ENCODE measurements at regions not wholly inside any gene's neighbourhood (a gene's known extent, or its start where the extent isn't known, plus 50 kb on each side); places are given as distances from the start of the nearest gene placed in this dataset.

DNA sequence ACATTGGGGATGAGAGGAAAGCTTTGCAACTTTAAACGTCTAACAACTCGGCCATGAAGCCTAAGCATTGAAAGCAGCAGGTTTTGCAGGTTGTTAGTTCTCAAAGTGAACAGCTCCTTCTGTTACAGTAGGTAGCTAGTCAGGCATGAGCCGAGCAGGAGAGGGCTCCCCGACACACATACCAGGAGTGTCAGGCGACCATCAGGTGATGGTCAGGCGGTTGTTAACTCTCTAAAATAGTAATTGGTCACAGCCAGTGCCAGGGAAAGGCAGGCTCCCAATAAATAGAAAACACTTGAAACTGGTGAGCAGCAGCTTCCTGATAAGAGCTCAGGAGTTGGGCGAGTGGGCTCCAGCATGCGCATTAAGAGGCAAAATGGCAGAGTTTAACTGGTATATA is 53.5 kb upstream of the DAPL1 start:
- TF ChIP-seq, protein P1, sequence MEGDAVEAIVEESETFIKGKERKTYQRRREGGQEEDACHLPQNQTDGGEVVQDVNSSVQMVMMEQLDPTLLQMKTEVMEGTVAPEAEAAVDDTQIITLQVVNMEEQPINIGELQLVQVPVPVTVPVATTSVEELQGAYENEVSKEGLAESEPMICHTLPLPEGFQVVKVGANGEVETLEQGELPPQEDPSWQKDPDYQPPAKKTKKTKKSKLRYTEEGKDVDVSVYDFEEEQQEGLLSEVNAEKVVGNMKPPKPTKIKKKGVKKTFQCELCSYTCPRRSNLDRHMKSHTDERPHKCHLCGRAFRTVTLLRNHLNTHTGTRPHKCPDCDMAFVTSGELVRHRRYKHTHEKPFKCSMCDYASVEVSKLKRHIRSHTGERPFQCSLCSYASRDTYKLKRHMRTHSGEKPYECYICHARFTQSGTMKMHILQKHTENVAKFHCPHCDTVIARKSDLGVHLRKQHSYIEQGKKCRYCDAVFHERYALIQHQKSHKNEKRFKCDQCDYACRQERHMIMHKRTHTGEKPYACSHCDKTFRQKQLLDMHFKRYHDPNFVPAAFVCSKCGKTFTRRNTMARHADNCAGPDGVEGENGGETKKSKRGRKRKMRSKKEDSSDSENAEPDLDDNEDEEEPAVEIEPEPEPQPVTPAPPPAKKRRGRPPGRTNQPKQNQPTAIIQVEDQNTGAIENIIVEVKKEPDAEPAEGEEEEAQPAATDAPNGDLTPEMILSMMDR (IDR thresholded peaks at IDR 0.05), result no peak
- DNase-seq (ENCODE audit: low spot score), result no peak
- no peak for ATAC-seq (ENCODE audit: low FRiP score)

DNA sequence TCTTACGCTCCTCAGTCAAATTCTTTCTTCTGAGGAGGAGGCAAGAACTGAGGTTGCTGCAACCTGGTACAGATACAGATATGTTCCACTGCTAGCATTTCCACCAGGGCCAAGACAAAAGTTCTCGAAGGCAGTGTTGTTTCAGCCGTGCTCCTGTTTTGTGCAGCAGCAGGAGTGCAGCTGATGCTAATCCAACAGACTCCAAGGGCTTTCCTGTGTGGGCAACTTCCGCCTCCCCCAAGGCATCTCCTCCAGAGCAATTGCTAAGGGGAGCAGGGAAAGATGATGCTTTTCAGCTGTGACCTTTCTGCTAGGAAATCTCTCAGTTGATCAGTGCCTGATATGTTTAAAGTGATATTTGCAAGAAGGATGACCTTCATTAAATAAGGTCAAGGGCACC is 52.6 kb upstream of the DAPL1 start:
- TF ChIP-seq, protein P1 (IDR thresholded peaks at IDR 0.05), result no peak
- DNase-seq (ENCODE audit: low spot score), result no peak
- ATAC-seq (ENCODE audit: low FRiP score), result no peak

DNA sequence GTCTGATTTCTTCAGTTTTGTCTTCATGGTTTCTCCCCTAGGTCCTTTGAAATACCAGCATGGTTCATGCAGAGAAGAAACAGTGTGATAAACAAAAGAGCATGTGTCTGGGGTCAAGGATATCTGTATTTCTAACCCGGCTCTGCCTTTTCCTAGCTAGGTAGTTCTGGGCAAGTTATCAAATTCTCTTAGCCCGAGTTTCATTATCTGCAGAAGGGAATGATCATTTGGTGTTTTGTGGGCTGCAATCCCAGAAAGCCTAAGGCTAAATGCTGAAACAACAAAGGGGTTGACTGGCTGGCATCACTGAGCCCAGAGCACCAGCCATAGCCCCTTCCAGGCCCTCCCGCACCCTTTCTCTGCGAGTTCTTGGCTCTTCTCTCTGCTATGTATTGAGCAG is 51.7 kb upstream of the DAPL1 start:
- TF ChIP-seq, protein P1 (IDR thresholded peaks at IDR 0.05), result no peak
- ATAC-seq (ENCODE audit: low FRiP score) (no peak), DNase-seq (ENCODE audit: low spot score) (no peak)

DNA sequence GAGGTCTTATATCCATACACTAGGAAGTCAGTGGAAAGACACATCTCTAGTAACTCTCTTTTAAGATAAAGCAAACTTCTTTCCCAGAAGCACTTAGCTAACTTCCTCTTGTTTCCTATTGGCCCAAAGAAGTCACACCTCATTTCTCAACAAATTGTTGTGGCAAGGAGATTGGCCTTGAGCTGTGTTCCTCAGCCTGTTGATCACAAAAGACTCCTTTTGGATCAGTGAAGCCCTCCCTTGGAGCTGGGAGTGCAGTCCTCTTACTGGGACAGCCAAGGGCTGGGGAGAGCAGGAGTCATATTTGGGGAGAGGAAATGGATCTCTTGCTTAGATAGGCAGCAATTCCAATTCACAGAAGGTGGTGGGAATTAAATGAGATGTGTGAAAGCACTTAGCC is 51.2 kb upstream of the DAPL1 start:
- ATAC-seq (ENCODE audit: low FRiP score) (no peak), DNase-seq (ENCODE audit: low spot score) (no peak)
- TF ChIP-seq, protein P1 (IDR thresholded peaks at IDR 0.05), result no peak

DNA sequence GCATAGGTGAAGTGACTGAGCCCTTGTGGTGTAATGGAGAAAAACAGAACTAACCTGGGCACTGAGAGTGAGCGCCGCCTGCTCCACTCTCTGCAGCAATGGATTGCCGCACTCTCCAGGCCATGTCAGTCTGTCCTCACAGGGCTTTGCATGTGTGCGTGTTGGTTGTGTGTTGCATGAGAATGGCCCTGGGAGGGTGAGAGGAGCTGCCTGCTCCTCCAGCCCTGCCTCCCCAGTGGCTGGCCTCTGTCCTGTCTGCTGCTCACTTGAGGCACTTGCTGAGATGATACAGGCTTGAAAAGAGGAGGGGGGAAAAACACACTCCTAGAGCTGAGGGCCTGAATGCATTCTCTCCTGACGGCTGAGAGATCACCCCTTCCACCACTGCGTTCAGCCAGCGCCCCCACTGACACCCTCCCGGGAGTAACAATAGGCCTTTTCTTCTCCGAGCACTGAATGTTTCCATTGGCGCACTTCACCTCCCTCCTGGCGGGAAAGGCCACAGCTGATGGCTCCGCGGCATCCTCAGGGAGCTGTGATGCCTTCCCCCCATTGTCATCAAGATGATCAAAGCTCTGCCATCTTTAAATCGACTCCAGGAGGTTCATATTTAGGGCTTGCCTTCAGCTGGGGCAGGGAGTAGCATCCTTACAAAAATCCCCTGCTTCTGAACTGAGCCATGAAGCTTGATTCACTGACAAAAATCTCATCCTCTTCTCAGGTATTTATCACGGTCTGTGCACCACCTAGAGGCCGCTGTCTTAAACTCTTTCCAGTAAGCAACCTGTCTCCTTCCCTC is 49.9 kb upstream of the DAPL1 start:
- TF ChIP-seq, protein P1 (IDR thresholded peaks at IDR 0.05), result no peak
- ATAC-seq (ENCODE audit: low FRiP score) (peak; percentile 24), DNase-seq (ENCODE audit: low spot score) (no peak)
